ENCODE measurements at regions not wholly inside any gene's neighbourhood (a gene's known extent, or its start where the extent isn't known, plus 50 kb on each side); places are given as distances from the start of the nearest gene placed in this dataset.

DNA sequence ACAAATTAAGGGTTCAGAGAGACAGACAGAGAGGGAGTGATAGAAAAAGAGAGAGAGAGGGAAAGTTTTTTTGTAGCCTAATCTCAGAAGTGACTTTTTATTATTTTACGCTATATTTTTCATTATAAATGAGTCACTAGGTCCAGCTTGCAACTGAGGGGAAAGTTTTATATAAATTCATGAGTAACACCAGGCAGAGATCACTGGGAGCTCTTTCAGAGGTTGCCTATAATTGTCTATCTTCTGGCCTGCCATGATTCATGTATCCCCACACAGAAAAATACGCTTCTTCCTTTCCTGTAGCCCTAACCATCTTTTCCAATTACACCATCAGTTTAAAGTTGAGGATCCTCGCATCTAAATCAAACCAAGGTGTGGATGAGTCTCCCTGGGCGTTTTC, 467.9 kb downstream of the SLITRK1 start:
- TF ChIP-seq, protein P1, sequence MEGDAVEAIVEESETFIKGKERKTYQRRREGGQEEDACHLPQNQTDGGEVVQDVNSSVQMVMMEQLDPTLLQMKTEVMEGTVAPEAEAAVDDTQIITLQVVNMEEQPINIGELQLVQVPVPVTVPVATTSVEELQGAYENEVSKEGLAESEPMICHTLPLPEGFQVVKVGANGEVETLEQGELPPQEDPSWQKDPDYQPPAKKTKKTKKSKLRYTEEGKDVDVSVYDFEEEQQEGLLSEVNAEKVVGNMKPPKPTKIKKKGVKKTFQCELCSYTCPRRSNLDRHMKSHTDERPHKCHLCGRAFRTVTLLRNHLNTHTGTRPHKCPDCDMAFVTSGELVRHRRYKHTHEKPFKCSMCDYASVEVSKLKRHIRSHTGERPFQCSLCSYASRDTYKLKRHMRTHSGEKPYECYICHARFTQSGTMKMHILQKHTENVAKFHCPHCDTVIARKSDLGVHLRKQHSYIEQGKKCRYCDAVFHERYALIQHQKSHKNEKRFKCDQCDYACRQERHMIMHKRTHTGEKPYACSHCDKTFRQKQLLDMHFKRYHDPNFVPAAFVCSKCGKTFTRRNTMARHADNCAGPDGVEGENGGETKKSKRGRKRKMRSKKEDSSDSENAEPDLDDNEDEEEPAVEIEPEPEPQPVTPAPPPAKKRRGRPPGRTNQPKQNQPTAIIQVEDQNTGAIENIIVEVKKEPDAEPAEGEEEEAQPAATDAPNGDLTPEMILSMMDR (conservative IDR thresholded peaks at IDR 0.05; ENCODE audit: low read length) = no peak
- TF ChIP-seq EZH2phosphoT487 (IDR thresholded peaks at IDR 0.05; ENCODE audit: borderline replicate concordance, low read depth, low read length) = no peak
